ENCODE measurements at regions not wholly inside any gene's neighbourhood (a gene's known extent, or its start where the extent isn't known, plus 50 kb on each side); places are given as distances from the start of the nearest gene placed in this dataset.

DNA sequence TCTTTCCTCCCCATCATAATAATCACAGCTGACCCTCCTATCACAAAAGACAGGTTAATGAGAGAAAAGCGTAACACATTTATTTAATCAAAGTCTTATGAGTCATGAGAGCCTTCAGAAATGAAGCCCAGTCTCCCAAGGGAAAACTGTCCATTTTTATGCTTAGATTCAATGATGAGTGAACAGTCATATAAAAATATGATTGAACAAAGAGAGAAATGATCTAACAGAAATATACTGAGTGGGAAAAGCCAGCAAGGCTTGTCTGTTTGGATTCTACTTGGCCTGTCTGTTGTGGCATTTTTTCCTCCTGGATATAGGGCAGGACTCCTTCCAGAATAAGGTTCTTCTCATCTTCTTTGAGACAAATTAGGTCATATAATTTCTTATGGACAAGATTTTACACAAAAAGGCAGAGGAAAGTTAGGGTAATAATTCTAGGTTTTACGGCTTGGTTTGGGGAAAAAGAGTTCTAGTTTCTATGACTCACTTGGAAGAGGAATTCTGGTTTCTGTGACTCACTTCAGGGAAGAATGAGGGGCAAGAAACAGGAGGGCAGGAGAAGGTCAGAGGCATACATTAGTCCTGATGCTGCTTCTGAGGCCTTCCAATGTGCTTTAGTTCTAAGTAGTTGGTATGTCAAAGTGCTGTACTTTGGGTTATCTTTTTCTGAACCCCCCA is 534.2 kb downstream of the ZIC1 start:
- ATAC-seq, result no peak
- Histone ChIP-seq H3K36me3 (ENCODE audit: control insufficient read depth, insufficient read depth, low read length) (no peaks in the 10 kb centered on the region), H3K4me3 (ENCODE audit: low read depth in 2 of 2, low read length in 2 of 2) (no peak overlapping the region), H3K27me3 (ENCODE audit: control insufficient read depth, insufficient read depth, low read length) (no peaks in the 10 kb centered on the region), H3K4me1 (ENCODE audit: control insufficient read depth, insufficient read depth, low read length) (no peaks in the 10 kb centered on the region), H3K9me3 (ENCODE audit: control insufficient read depth, insufficient read depth, low read depth, low read length) (no peaks in the 10 kb centered on the region), H3K27ac (ENCODE audit: low read length) (no peak overlapping the region)
- ChIA-PET CTCF (no interaction called here), POLR2A (no interaction called here)
- DNase-seq (ENCODE audit: low read depth, low spot score), result no peak
- in situ Hi-C loops (cut with HindIII; ENCODE audit: low pct_unique_long_range_greater_than_20kb, low sequenced_read_pairs) (no loop called here), intact Hi-C loops (cut with micrococcal nuclease; ENCODE audit: unreplicated experiment) (no loop called here)
- no peak for TF ChIP-seq TCF7L2 (IDR thresholded peaks at IDR 0.05; ENCODE audit: low read depth, low read length)
- TF ChIP-seq, protein P1, sequence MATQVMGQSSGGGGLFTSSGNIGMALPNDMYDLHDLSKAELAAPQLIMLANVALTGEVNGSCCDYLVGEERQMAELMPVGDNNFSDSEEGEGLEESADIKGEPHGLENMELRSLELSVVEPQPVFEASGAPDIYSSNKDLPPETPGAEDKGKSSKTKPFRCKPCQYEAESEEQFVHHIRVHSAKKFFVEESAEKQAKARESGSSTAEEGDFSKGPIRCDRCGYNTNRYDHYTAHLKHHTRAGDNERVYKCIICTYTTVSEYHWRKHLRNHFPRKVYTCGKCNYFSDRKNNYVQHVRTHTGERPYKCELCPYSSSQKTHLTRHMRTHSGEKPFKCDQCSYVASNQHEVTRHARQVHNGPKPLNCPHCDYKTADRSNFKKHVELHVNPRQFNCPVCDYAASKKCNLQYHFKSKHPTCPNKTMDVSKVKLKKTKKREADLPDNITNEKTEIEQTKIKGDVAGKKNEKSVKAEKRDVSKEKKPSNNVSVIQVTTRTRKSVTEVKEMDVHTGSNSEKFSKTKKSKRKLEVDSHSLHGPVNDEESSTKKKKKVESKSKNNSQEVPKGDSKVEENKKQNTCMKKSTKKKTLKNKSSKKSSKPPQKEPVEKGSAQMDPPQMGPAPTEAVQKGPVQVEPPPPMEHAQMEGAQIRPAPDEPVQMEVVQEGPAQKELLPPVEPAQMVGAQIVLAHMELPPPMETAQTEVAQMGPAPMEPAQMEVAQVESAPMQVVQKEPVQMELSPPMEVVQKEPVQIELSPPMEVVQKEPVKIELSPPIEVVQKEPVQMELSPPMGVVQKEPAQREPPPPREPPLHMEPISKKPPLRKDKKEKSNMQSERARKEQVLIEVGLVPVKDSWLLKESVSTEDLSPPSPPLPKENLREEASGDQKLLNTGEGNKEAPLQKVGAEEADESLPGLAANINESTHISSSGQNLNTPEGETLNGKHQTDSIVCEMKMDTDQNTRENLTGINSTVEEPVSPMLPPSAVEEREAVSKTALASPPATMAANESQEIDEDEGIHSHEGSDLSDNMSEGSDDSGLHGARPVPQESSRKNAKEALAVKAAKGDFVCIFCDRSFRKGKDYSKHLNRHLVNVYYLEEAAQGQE (IDR thresholded peaks at IDR 0.05; ENCODE audit: insufficient read depth in 1 of 2, low read depth in 2 of 2, low read length in 1 of 2), result no peak
- no peak for TF ChIP-seq CTCF (IDR thresholded peaks at IDR 0.05)
- TF ChIP-seq SIN3A (IDR thresholded peaks at IDR 0.05; ENCODE audit: borderline replicate concordance, insufficient read depth, low read depth, low read length), result no peak
- no TSS peak for BruUV-seq (replicated peaks)

DNA sequence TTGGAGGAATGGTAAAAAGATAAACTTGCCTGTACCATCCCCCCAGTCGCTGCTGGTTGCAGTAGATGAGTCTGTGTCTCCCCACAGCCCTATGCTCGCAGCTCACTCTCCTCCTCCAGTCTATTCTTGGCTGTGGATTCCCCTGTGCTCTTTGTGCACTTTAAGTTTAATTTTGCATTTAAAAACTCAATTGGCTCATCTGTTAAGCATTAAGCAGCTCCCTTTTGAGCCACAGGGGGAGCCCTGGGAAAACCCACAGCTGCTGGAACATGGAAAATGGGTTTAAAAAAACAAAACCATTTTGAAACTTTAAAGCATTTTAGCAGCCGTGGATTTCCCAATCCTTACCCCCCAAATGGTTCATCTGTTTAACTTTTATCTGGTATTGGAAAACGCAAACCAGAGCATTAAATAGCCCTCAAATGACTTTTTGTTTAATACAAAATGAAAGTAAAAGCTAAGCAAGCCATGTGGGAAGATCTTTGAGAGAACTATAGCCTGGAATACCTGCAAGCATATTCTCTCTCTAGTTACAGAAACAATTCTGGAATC is 536.9 kb downstream of the ZIC1 start:
- Histone ChIP-seq H3K27me3 (ENCODE audit: control insufficient read depth, insufficient read depth, low read length) (no peaks in the 10 kb centered on the region), H3K9me3 (ENCODE audit: control insufficient read depth, insufficient read depth, low read depth, low read length) (no peaks in the 10 kb centered on the region), H3K36me3 (ENCODE audit: control insufficient read depth, insufficient read depth, low read length) (no peaks in the 10 kb centered on the region), H3K27ac (ENCODE audit: low read length) (no peak overlapping the region), H3K4me3 (ENCODE audit: low read depth in 2 of 2, low read length in 2 of 2) (peak overlapping the region; percentile 6 to 25), H3K4me1 (ENCODE audit: control insufficient read depth, insufficient read depth, low read length) (no peaks in the 10 kb centered on the region)
- BruUV-seq (replicated peaks), result no TSS peak
- DNase-seq (ENCODE audit: low read depth, low spot score) (peak; percentile 42), ATAC-seq (peak; percentile 73)
- ChIA-PET POLR2A (no interaction called here), CTCF (interaction anchor here (0.6 to 0.7 kb wide), 2 partner anchors 131 to 863 kb away, joined by 3 read pairs; no protein-coding TSS in a partner anchor)
- TF ChIP-seq TCF7L2 (IDR thresholded peaks at IDR 0.05; ENCODE audit: low read depth, low read length) (no peak), CTCF (IDR thresholded peaks at IDR 0.05) (peak; percentile 73)
- intact Hi-C loops (cut with micrococcal nuclease; ENCODE audit: unreplicated experiment), result no loop called here
- in situ Hi-C loops (cut with HindIII; ENCODE audit: low pct_unique_long_range_greater_than_20kb, low sequenced_read_pairs), result no loop called here

Data from Panc1 (cell line).